Heart right ventricle (tissue), 16 donors: ENCODE measurements at regions not wholly inside any gene's neighbourhood (a gene's known extent, or its start where the extent isn't known, plus 50 kb on each side); places are given as distances from the start of the nearest gene placed in this dataset.

Experiments used
- ATAC-seq, 8 donors: fragments of 200-7000 bp; cut with Tn5 transposase; one replicate each; pipeline ENCODE4 v1.9.1; 2020; ENCODE audit warnings: mild to moderate bottlenecking in 8 of 8, moderate library complexity in 8 of 8, moderate number of reproducible peaks in 1 of 8
- DNase-seq, 2 donors: peaks; one replicate each; pipeline ENCODE4 v3.0.0-alpha.2; 2020
- H3K27ac ChIP-seq, 10 donors: fragments of 200-600 bp; sonication (generic) in 2 of 10; one replicate each; pipeline versions ENCODE4 v1.5.0 to v1.8.0; 2020 to 2022; ENCODE audit warnings: mild to moderate bottlenecking in 3 of 10
- H3K27me3 ChIP-seq, 7 donors: fragments of 200-600 bp; one replicate each; pipeline ENCODE4 v1.8.0; 2021 to 2022; ENCODE audit warnings: mild to moderate bottlenecking in 2 of 7
- H3K36me3 ChIP-seq, 9 donors: fragments of 200-600 bp; sonication (generic) in 1 of 9; one replicate each; pipeline versions ENCODE4 v1.5.0 to v1.8.0; 2020 to 2022; ENCODE audit warnings: mild to moderate bottlenecking in 2 of 9
- H3K4me1 ChIP-seq, 9 donors: fragments of 200-600 bp; sonication (generic) in 1 of 9; one replicate each; pipeline versions ENCODE4 v1.5.0 to v1.8.0; 2020 to 2022; ENCODE audit warnings: mild to moderate bottlenecking in 4 of 9
- H3K4me3 ChIP-seq, 10 donors: fragments of 200-600 bp; sonication (generic) in 2 of 10; one replicate each; pipeline versions ENCODE4 v1.5.0 to v1.8.0; 2020 to 2022; ENCODE audit warnings: mild to moderate bottlenecking in 7 of 10, moderate library complexity in 2 of 10
- H3K9me3 ChIP-seq, 11 donors: fragments of 200-600 bp in 10 of 11; sonication (generic) in 2 of 11; one replicate each; pipeline versions ENCODE4 v1.5.0 to v1.8.0; 2013 to 2022; ENCODE audit warnings: mild to moderate bottlenecking in 2 of 11, control low read depth in 1 of 11, moderate library complexity in 1 of 11
- CTCF ChIP-seq, 9 donors: fragments of 200-600 bp; sonication (generic) in 2 of 9; IDR thresholded peaks; one replicate each; pipeline versions ENCODE4 v1.5.0 to v1.8.0; 2021 to 2022; ENCODE audit warnings: antibody characterized with exemption in 9 of 9, mild to moderate bottlenecking in 5 of 9, moderate library complexity in 1 of 9
- whole genome bisulfite sequencing, 2 donors: extraction: QIAGEN DNeasy Blood & Tissue Kit; methylation state at CpG; one replicate each; pipeline ENCODE4 v1.1.7; 2013; ENCODE audit warnings: inconsistent platforms in 1 of 2; 5-methylcytosine and 5-hydroxymethylcytosine counted together
- intact Hi-C, 10 donors: fragments of 100-400 bp; cut with DNase I; formaldehyde crosslinking; loops; one replicate each; pipeline versions ENCODE4 v1.11.1 to v1.14.2; 2022
- donor health status: Arrhythmogenic right ventricular cardiomyopathy.
- donor health status: ischemic (EF 13 %, LVEDD 7.1; RV severe dilation, severe dysfunction).
- donor health status: healthy with polysubstance abuse.
- donor health status: DM: no; HTN: yes; CAD: no.
- donor health status: DM: no; HTN: no; CAD: no.
- donor health status: ischemic (EF 25% LVEDD 6.9; RV normal size, moderate dysfunction).
- donor health status: ischemic (EF 25% LVEDD 5.7; RV mildly dilated, moderate dysfunction).
- donor health status: healthy.
- donor health status: DM: yes; HTN: yes; CAD: no.
- donor health status: Ischemic cardiomyopathy.
- donor health status: ischemic (EF 35%, LVEDD 5.7; RV mildly dilated, moderate dysfunction).
- donor health status: nonischemic (EF 11% LVEDD 7.7; RV severe dilation, severe dysfunction).
- donor health status: DM: yes; HTN: yes; CAD: no.
- donor health status: PGD.
- donor health status: ischemic (EF 29% LVEDD 5.4; RV normal size, mild dysfunction).
- donor health status: nonischemic (EF 23%, LVEDD 6.1; RV moderate dilation, normal function).

GRCh38 chr20:41769592-41770018, 151.4 kb upstream of the CHD6 start:
- no peaks in the 10 kb centered on the region for H3K36me3 ChIP-seq
- no peaks in the 10 kb centered on the region for H3K9me3 ChIP-seq
- H3K27ac ChIP-seq, result no peak overlapping the region
- TF ChIP-seq CTCF (IDR thresholded peaks at IDR 0.05), result no peak
- H3K4me3 ChIP-seq, result no peak overlapping the region
- WGBS, 2 donors, result 41 to 42% methylated on average over 5 of the region's 5 CpGs
- no peak for ATAC-seq
- no peak for DNase-seq
- intact Hi-C loops, result no loop called here
- no peaks in the 10 kb centered on the region for H3K4me1 ChIP-seq
- peaks cover 0 to 26% (median 9%) of the 10 kb centered on the region in 7 donors for H3K27me3 ChIP-seq

- intact Hi-C loops, result no loop called here
- ATAC-seq (no peak), DNase-seq (no peak)
- Histone ChIP-seq H3K4me1 (no peaks in the 10 kb centered on the region), H3K9me3 (peaks cover 0 to 11% (median 0%) of the 10 kb centered on the region in 11 donors), H3K36me3 (no peaks in the 10 kb centered on the region), H3K4me3 (no peak overlapping the region), H3K27me3 (peaks cover 0 to 10% (median 5%) of the 10 kb centered on the region in 7 donors), H3K27ac (no peak overlapping the region)
- no peak for TF ChIP-seq CTCF (IDR thresholded peaks at IDR 0.05)
- 66 to 78% methylated on average over 5 of the region's 5 CpGs for WGBS, 2 donors
Measured at GRCh38 chr20:41750137-41750536, 132.0 kb upstream of the CHD6 start.

- WGBS, 2 donors, result 76 to 79% methylated on average over 7 of the region's 7 CpGs
- no peak for DNase-seq
- H3K36me3 ChIP-seq, result no peaks in the 10 kb centered on the region
- intact Hi-C loops, result no loop called here
- peaks cover 0 to 10% (median 5%) of the 10 kb centered on the region in 7 donors for H3K27me3 ChIP-seq
- no peak for TF ChIP-seq CTCF (IDR thresholded peaks at IDR 0.05)
- H3K4me1 ChIP-seq, result no peaks in the 10 kb centered on the region
- H3K27ac ChIP-seq, result no peak overlapping the region
- H3K4me3 ChIP-seq, result no peak overlapping the region
- no peak for ATAC-seq
- peaks cover 0 to 13% (median 0%) of the 10 kb centered on the region in 11 donors for H3K9me3 ChIP-seq
Measured at GRCh38 chr20:41748756-41749582, 130.8 kb upstream of the CHD6 start.

- Histone ChIP-seq H3K36me3 (no peaks in the 10 kb centered on the region), H3K4me3 (no peak overlapping the region), H3K4me1 (no peaks in the 10 kb centered on the region), H3K27ac (no peak overlapping the region), H3K9me3 (peaks cover 0 to 13% (median 0%) of the 10 kb centered on the region in 11 donors), H3K27me3 (peaks cover 0 to 10% (median 5%) of the 10 kb centered on the region in 7 donors)
- TF ChIP-seq CTCF (IDR thresholded peaks at IDR 0.05), result no peak
- DNase-seq (no peak), ATAC-seq (no peak)
- WGBS, 2 donors, result 65 to 69% methylated on average over 4 of the region's 4 CpGs
- intact Hi-C loops, result no loop called here
Measured at GRCh38 chr20:41748051-41748450, 129.9 kb upstream of the CHD6 start.
